GM19043 (cell line): ENCODE measurements at regions not wholly inside any gene's neighbourhood (a gene's known extent, or its start where the extent isn't known, plus 50 kb on each side); places are given as distances from the start of the nearest gene placed in this dataset.
"Not testable (repeated sequence)": the region's sequence is repeated elsewhere in the genome, so short reads cannot be mapped to it uniquely, and the experiment has no call there.

Experiments
- ATAC-seq: cut with Tn5 transposase; IDR thresholded peaks from one replicate; pipeline ENCODE4 v1.9.1; 2021; ENCODE audit warnings: low read depth; ENCODE audit not compliant: unreplicated experiment

DNA sequence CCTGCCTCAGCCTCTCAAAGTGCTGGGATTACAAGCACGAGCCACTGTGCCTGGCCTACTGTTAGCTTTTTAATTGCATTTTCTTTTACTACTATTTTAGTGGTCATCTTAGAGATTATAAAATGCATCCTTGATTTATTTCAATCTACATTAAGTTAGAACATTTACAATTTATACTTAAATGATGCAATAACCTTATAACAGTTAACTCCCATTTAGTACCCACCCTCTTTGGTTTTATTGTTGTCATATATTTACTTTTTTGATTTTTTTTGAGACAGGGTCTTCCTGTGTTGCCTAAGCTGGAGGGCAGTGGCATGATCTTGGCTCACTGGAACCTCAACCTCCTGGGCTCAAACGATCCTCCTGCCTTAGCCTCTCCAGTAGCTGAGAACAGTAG lies 77.3 kb downstream of the PPCDC start:
- ATAC-seq = no peak

DNA sequence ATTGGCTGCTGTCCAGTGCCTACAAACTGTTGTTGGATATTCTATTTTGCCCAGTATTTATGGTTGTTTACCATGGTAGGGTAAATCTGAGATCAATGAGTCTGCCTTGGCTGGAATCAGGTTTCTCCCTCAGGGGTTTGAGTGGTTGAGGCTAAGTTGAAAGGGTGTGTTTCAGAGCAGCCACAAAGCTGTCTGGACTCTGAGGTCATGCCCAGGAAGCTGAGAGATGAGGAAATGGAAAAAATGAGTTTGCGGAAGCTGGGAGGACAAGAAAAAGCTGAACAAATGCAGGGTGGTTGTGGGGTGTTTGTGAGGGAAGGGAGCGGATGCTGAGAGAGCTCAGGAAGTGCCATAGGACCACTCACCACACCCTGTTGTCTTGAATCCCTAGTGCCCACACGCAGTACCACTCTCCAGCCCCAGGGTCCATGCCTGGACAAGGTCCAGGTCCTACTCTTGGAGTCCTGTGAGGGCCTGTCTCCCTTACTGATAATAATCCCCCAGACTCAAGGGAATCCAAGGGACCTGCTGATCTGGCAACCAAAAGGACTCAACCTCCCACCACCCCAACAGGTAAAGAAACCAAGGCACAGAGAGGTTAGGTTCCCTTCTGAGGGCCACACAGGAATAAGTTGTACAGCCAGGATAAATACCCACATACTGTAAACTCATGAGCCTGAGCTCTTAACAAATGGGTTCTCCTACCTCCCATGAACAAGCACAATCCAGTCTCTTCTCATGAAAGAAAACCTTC lies 81.6 kb downstream of the PPCDC start:
- ATAC-seq = peak; percentile 41

DNA sequence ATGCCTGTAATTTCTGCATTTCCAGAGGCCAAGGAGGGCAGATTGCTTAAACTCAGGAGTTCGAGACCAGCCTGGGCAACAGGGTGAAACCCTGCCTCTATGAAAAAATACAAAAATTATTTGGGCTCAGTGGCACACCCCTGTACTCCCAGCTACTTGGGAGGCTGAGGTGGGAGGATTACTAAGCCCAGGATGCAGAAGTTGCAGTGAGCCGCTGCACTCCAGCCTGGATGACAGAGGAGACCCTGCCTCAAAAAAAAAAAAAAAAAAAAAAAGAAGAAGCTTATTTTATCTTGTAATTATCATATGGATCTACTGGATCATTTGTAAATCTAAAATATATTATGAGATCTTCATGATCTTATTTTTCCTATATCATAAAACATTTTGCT lies 84.1 kb downstream of the PPCDC start:
- ATAC-seq = no peak

DNA sequence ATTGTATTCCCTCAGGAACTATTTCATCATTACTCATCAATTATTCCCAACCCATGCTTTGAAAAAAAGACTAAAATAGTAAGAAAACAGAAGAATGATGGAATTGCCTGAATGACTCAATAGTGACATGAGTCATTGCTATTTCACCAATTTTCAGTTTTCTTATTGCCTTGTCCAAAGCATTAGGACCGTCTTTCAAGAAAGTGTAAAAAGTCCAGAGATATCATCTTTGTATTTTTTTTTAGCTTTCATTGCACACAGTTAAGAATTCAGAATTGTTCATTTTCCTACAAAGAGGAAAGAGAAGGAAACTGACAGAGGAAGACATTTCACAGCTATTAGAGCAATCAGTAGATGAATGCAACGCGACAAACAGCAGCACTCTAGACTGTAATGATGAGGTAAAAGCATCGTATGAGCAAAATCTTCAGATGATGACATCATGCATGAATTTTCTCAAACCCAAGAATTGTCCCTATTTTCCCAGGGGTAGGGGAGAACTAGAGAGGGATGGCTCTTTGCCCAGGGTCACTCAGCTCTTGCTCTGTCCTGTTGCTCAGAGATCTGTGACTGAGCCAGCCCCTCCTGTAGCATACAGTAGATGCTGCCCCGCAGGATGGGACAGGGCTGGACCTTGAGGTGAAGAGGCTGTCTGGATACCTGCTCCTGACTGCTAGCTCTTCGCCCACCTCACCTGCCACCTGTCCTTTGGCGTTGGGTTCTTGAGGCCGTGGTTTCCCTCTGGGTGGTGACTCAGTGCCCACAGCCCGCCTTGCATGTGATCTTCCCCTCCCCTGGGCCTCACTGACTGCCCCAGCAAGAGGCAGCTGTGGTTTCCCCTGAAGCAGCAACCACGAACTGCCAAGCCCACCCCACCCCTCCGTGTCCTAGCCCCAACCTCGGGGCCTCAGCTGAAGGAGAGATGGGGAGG lies 84.8 kb downstream of the PPCDC start:
- no peak for ATAC-seq

DNA sequence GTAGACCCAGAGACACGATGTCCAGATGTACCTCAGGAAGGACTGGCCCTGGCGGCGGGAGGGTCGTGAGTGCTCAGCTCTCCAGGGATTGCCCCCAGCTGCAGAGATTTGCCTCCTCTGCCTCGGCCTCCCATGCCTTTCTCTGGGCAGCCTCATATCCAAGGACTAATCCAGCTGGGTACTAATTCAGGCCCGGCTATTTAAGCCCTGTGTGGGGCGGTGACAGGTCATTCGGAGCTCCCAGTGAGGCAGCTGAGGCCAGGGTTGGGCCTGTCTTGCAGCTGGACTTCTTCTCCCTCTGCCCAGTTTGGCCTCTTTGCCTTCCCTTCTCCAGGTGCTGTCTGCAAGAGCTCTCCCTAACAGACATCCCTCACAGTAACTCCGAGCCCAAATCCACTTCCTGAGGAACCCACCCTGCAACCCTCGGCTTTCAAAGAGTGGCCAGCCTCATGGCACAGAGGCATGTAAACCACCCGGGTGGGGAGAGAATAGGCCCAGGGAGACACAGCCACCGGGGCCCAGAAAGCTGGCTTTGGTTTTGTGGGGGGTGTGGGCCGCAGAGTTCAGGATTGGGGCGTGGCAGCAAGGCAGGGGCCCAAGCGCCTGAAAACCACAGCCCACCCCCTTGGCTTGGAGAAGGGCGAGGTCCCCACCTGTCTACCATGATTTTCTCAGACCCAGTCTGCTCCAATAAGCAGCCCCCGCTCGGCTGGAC lies 85.8 kb downstream of the PPCDC start:
- no peak for ATAC-seq

DNA sequence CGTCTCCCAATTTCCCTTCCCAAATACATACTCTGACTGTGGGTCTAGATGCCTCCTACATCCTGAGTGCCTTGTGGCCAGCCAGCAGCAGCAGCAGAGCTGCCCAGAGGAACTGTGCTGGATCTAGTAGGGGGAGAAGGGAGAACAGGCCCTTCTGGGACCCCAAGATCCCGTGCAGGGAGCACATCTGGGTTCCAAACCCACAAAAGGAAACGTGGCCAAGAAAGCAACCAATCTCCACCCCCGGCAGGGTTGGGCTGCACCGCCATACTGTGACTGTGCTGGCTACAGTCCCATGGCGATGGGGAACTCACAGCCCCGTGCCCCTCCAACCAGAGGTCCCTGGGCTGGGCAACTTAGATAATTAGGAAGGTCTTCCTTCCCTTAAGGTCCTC lies 86.3 kb downstream of the PPCDC start:
- no peak for ATAC-seq

DNA sequence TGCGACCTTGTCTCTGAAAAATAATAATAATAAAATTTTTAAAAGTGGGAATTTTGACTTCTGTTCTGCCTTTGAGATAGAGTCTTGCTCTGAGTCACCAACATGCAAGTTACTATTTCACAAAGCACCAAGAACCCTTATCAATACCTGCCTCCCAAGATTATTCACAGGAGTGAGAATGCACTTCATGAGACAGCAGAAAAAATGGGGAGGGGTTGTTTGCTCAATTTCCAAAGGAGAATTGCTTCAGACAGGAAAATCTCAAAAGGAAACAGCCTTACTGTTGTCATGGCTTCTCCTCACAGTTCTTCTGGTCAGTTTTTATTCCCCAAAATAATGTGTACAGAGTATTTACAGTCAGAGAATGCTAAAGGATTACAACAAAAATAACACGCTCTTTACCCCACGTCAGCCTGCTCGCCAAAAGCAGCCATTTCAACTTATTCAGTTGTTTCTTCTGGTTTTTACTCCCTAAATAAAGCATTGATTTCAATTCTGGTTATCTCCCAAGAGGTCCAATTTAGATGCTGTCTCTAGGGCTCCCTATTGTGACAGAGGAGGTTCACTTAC lies 89.0 kb downstream of the PPCDC start:
- no peak for ATAC-seq

DNA sequence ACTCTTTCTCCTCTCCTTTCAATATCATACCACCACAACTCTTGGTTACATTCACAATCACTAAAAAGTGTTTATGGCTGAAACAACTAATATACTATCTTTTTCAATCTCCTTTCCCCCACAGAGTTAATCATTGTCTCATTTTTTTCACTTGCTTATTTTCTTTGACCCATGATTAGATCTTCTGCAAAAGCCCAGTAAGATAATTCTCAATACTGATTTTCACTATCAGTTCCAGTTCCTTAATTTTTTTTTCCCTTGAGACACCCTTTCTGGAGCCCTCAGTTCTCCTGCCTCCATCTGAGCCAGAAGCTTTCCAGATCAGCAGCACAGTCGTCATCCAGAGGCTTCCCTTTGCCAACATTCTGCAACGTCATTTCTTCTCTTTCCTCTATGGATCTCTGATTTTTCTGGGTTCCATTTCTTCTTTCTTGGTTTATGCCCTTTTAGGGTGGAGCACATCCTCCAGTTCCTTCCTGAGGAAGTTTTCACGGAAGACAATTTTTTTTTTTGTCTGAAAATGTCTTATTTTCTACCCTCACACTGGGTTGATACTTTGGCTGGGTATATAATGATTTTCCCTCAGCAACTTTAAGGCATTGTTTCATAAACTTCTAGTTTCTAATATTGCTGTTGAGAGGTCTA lies 88.7 kb upstream of the C15orf39 start:
- peak; percentile 54 for ATAC-seq

DNA sequence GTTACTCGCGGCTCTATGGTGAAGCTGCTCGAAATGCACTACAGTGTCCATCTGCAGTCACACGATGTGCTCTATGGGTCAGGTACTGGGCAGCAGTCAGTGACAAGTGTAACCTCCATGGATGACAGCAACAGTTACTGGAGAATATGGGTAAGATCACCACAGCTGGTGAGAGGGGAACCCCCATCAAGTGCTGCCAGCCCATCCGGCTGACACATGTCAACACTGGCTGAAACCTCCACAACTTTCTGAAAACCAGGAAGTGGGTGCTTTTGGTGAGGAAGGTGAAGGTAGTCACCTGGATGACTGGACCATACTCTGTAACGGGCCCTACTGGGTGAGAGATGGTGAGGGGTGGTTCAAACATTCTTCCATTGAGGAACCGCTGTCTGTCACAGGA lies 87.4 kb upstream of the C15orf39 start:
- no peak for ATAC-seq

DNA sequence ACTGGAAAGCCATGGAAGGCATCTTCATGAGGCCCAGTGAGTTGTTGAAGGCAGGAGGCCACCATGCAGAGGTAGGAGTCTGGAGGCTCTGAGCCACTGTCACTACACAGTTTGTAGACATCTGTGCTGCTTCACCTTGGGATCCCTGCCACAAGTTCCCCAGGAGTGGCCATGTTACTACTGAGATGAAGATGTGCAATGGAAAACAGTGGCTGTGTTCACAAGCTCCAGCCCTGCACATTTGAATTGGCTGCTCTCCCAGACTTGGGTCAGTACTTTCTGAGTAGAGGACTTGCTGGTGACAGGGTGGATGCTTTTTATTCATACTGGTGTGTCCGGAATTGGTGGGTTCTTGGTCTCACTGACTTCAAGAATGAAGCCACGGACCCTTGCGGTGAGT lies 86.9 kb upstream of the C15orf39 start:
- ATAC-seq = no peak

DNA sequence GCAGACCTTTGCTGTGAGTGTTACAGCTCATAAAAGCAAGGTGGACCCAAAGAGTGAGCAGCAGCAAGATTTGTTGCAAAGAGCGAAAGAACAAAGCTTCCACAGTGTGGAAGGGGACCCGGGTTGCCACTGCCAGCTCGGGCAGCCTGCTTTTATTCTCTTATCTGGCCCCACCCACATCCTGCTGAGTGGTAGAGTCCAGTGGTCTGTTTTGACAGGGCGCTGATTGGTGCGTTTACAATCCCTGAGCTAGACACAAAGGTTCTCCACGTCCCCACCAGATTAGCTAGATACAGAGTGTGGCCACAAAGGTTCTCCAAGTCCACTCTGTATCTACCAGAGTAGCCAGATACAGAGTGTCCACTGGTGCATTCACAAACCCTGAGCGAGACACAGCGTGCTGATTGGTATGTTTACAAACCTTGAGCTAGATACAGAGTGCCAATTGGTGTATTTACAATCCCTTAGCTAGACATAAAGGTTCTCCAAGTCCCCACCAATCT lies 86.2 kb upstream of the C15orf39 start:
- not testable (repeated sequence) for ATAC-seq

DNA sequence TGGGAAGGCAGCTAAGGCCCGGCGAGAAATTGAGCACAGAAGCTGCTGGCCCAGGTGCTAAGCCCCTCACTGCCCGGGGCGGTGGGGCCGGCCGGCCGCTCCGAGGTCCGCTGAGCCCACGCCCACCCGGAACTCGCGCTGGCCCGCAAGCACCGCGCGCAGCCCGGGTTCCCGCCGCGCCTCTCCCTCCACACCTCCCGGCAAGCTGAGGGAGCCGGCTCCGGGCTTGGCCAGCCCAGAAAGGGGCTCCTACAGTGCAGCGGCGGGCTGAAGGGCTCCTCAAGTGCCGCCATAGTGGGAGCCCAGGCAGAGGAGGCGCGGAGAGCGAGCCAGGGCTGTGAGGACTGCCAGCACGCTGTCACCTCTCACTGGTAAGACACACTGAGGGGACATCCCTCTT lies 85.5 kb upstream of the C15orf39 start:
- not testable (repeated sequence) for ATAC-seq

DNA sequence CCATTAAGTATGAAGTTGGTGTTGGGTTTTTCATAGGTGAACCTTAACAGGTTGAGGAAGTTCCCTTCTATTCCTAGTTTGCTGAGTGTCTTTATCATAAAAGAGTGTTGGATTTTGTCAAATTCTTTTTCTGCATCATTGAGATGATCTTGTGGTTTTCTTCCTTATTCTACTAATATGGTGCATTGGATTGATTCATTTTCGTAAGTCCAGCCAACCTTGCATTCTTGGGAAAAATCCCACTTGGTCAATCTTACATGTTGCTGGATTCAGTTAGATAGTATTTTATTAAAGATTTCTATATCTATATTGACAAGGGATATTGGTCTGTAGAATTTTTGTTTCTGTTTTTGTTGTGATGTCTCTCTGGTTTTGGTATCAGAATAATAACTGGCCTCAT lies 83.7 kb upstream of the C15orf39 start:
- ATAC-seq = no peak

DNA sequence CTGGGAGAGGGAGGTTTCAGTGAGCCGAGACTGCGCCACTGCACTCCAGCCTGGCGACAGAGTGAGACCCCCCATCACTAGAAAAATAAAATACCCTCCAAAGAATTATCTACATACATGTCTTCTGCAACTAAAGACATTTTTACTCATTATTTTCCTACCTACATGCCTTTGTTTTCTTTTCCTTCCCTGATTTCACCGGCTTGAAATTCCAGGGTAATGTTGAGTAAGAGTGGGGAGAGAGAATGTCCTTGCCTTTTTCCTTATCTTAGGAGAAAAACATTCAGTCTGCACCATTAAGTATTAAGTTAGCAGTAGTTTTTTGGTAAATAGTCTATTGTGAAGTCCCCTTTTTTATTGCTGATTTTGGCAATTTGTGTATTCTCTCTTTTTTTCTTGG lies 82.4 kb upstream of the C15orf39 start:
- not testable (repeated sequence) for ATAC-seq

DNA sequence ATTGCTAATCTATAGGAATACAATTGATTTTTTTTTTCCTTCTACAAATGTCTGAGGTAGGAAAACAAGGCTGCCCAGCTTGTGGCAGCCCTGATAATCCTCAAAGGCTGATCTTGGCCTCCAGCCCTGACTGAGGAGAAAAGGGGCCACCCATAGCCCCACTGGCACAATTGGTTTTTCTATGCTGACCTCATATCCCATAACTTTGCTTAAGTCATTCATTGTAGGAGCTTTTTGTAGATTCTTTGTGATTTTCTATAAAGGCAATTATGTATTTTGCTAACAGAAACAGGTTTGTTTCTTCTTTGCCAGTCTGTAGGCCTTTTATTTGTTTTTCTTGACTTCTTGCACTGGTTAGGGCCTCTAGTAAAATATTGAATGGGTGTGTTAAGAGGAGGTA lies 80.2 kb upstream of the C15orf39 start:
- ATAC-seq = no peak

DNA sequence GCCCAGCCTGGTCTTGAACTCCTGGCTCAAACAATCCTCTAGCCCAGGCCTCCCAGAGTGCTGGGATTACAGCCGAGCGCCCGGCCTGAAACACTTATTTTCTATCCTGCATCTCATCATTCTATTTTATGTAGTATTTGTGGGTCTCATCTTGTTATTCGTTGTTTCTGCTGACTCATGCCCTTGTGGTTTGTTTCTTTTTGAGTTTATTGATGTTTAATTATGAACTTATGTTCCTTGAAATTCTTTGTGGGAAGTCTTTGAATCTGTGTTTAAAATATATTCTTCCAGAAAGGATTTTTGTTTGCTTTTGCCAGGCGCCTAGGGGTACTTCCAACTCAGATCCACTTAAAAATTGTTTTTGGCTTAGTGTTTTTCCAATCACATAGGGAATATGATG lies 78.3 kb upstream of the C15orf39 start:
- no peak for ATAC-seq

DNA sequence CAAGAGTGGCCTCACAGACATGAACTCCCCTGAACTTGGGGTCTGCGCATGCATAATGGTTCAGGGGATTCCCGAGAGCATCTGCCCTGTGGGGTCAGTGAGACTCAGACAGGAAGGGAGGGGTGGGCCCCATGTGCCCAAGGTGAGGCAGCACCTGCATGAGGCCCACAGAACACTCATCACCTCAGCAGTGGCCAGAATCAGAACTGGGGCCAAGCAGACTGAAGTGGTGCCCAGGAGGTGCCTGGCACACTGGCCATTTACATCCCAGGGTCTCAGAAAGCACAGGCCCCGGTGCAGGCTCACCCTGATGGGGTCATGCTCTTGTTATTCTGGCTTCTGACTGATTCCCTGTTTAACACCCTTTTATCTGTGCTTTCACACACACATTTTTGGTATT lies 77.4 kb upstream of the C15orf39 start:
- ATAC-seq = not testable (repeated sequence)

DNA sequence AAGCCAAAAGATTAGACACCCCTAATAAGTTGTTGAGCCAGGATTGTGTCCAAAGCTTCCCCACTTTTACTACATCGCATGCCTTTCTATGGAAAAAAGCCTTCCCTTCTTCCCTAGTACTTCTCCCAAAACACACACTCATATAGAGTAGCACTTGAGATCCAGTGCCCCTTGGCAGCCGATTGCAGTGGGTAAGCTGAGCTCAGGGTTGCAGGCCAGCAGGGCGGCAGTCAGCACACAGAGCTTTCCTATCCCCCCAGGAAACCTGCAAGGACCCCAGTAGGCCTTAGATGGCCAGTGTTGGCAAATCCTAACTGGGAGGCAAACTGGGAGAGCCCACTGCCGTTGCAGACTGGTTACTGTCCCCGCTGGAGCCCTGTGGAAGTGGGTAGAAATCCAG lies 75.7 kb upstream of the C15orf39 start:
- no peak for ATAC-seq

DNA sequence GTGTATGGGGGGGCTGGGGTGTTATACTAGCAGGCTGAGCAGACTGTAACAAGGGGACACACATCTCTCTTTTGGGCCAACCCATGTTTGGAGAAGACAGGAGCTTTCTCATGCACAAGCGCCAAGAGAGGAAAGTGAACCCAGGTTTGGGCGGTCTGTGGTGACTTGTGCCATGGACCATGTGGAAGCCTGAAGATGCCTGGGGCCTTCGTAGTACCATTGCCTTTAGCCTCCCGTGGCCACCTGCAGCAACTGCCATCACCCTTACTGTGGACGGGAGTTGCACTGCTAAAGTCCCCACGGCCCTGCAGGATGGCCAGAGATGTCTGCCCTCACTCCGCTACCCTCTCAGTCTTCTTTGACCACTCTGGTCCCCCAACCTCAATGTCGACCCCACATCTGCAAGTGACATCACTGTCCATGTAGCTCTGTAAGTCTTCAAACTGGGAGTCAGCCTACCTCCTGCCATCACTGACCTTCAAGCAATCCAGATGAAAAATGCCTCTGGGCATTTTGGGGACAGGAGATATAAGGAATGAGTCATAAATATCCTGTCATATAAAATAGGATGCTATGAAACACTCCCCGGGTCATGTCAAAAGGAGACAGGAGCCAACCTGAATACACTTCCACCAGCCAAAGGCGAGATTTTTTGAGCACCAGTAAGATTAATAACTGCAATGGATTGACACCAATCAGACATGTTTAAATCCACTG lies 74.7 kb upstream of the C15orf39 start:
- ATAC-seq = no peak

DNA sequence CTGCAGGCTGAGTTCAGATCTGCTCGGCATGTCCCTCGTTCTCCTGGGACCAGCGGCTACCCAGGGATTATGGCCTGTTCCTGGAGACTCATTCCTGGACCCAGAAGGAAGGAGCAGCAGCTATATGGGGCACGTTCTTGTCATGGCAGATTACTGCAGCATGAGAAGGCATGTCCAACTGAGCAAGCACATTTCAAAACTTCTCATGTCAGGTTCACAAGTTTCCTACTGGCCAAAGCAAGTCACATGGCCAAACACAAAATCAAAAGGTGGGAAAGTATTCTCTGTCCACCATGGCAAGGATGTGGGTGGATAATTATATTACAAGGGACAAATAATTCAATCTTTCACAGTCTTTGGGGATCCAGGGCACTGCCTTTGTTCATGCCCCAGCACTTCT lies 71.9 kb upstream of the C15orf39 start:
- ATAC-seq = no peak
